Lower leg skin (tissue), 3 donors: ENCODE measurements at regions not wholly inside any gene's neighbourhood (a gene's known extent, or its start where the extent isn't known, plus 50 kb on each side); places are given as distances from the start of the nearest gene placed in this dataset.

Source experiments
- CTCF ChIP-seq, 3 donors: fragments of 450-650 bp; IDR thresholded peaks; one replicate each; pipeline ENCODE4 v1.5.1; 2016; ENCODE audit warnings: antibody characterized with exemption in 3 of 3, mild to moderate bottlenecking in 3 of 3, moderate library complexity in 2 of 3
- POLR2A ChIP-seq, 2 donors: fragments of 450-650 bp; IDR thresholded peaks; one replicate each; pipeline ENCODE4 v1.6.1; 2016 to 2017; ENCODE audit warnings: antibody characterized with exemption in 2 of 2, mild to moderate bottlenecking in 1 of 2, moderate library complexity in 1 of 2

GRCh38 chr11:27757953-27758352 lies 57.7 kb upstream of the BDNF start:
- TF ChIP-seq CTCF (IDR thresholded peaks at IDR 0.05): no peak
- TF ChIP-seq POLR2A (IDR thresholded peaks at IDR 0.05): no peak
